Bronchial epithelial cell (primary cell): ENCODE measurements at regions not wholly inside any gene's neighbourhood (a gene's known extent, or its start where the extent isn't known, plus 50 kb on each side); places are given as distances from the start of the nearest gene placed in this dataset.

Source experiments
- DNase-seq: peaks from one replicate; pipeline ENCODE4 v3.0.0-alpha.2; 2010; ENCODE audit warnings: low read depth
- FAIRE-seq: peaks from 2 replicates; lab custom pipeline; 2011; peaks lifted over from hg19 to GRCh38; lab: Jason Lieb, UNC
- H3K27me3 ChIP-seq: 2 replicates; pipeline ENCODE4 v1.5.1; 2011; ENCODE audit warnings: low read length; ENCODE audit not compliant: control insufficient read depth, insufficient read depth
- H3K36me3 ChIP-seq: 2 replicates; pipeline ENCODE4 v1.5.1; 2011; ENCODE audit warnings: low read length; ENCODE audit not compliant: control insufficient read depth, insufficient read depth
- H3K4me3 ChIP-seq: 2 replicates; pipeline ENCODE4 v1.5.1; 2011; ENCODE audit warnings: mild to moderate bottlenecking, low read depth, low read length, control low read depth
- CTCF ChIP-seq: IDR thresholded peaks from 2 replicates; pipeline ENCODE4 v1.5.1; 2011; ENCODE audit warnings: mild to moderate bottlenecking, moderate library complexity, low read length, control low read depth, inconsistent platforms; ENCODE audit not compliant: insufficient read depth, severe bottlenecking

- FAIRE-seq (no peak), DNase-seq (peak; percentile 69)
- Histone ChIP-seq H3K27me3 (no peaks in the 10 kb centered on the region), H3K36me3 (no peaks in the 10 kb centered on the region), H3K4me3 (peak overlapping the region; percentile 42)
- TF ChIP-seq CTCF = peak; percentile 72
Observed at GRCh38 chr14:34059925-34060650, 109.2 kb upstream of the EGLN3 start.

GRCh38 chr14:34059037-34059924, 108.4 kb upstream of the EGLN3 start:
- TF ChIP-seq CTCF = no peak
- H3K36me3 ChIP-seq = no peaks in the 10 kb centered on the region
- H3K4me3 ChIP-seq = peak overlapping the region; percentile 42
- H3K27me3 ChIP-seq = no peaks in the 10 kb centered on the region
- FAIRE-seq (no peak), DNase-seq (no peak)

GRCh38 chr14:34058510-34058909, 107.6 kb upstream of the EGLN3 start:
- Histone ChIP-seq H3K4me3 (no peak overlapping the region), H3K27me3 (no peaks in the 10 kb centered on the region), H3K36me3 (no peaks in the 10 kb centered on the region)
- FAIRE-seq (no peak), DNase-seq (no peak)
- TF ChIP-seq CTCF = no peak

GRCh38 chr14:34056046-34056445, 105.2 kb upstream of the EGLN3 start:
- Histone ChIP-seq H3K4me3 (no peak overlapping the region), H3K27me3 (no peaks in the 10 kb centered on the region), H3K36me3 (no peaks in the 10 kb centered on the region)
- no peak for TF ChIP-seq CTCF
- FAIRE-seq = no peak
- no peak for DNase-seq

- FAIRE-seq (no peak), DNase-seq (no peak)
- H3K27me3 ChIP-seq = no peaks in the 10 kb centered on the region
- TF ChIP-seq CTCF = no peak
- no peaks in the 10 kb centered on the region for H3K36me3 ChIP-seq
- no peak overlapping the region for H3K4me3 ChIP-seq
Observed at GRCh38 chr14:34055157-34055950, 104.5 kb upstream of the EGLN3 start.
